H1 (cell line): ENCODE measurements at regions not wholly inside any gene's neighbourhood (a gene's known extent, or its start where the extent isn't known, plus 50 kb on each side); places are given as distances from the start of the nearest gene placed in this dataset.

Source experiments
- CTCF ChIA-PET: fragments of 300-600 bp; sonication (Branson Sonifier 250); formaldehyde crosslinking; loops from one replicate; lab custom pipeline; 2021; ENCODE audit not compliant: partially characterized antibody; lab: Charles Lee
- POLR2A ChIA-PET: fragments of 300-600 bp; sonication (Branson Sonifier 250); formaldehyde crosslinking; loops from one replicate; lab custom pipeline; 2021; ENCODE audit warnings: inconsistent platforms; ENCODE audit not compliant: partially characterized antibody; lab: Charles Lee
- DNase-seq, 2 experiments: peaks; one replicate each; pipeline versions ENCODE4 v3.0.0 to v3.0.0-alpha.2; 2010 to 2022; ENCODE audit warnings: low spot score in 2 of 2, low read depth in 1 of 2, mixed read lengths in 1 of 2
- FAIRE-seq: peaks from 2 replicates; lab custom pipeline; 2011; peaks lifted over from hg19 to GRCh38; lab: Jason Lieb, UNC
- H2AFZ ChIP-seq: 2 replicates; pipeline ENCODE4 v1.8.1; 2012; ENCODE audit warnings: low read length, inconsistent platforms
- H2AK5ac ChIP-seq: 2 replicates; pipeline ENCODE4 v1.6.1; 2013; ENCODE audit warnings: low read depth, low read length
- H2BK120ac ChIP-seq: replicated peaks from 2 replicates; pipeline ENCODE3; 2013; ENCODE audit warnings: low read depth, low read length, inconsistent platforms
- H2BK12ac ChIP-seq: 2 replicates; pipeline ENCODE4 v1.6.1; 2013; ENCODE audit warnings: low read depth, low read length
- H2BK15ac ChIP-seq: 2 replicates; pipeline ENCODE4 v1.6.1; 2013; ENCODE audit warnings: low read length
- H2BK20ac ChIP-seq: 2 replicates; pipeline ENCODE4 v1.6.1; 2013; ENCODE audit warnings: low read length
- H2BK5ac ChIP-seq: 2 replicates; pipeline ENCODE4 v1.6.1; 2013; ENCODE audit warnings: low read depth, low read length
- H3K14ac ChIP-seq: 2 replicates; pipeline ENCODE4 v1.6.1; 2013; ENCODE audit warnings: inconsistent platforms; ENCODE audit not compliant: insufficient read length
- H3K18ac ChIP-seq: 2 replicates; pipeline ENCODE4 v1.6.1; 2013; ENCODE audit warnings: low read length; ENCODE audit errors: extremely low read depth
- H3K23ac ChIP-seq: 2 replicates; pipeline ENCODE4 v1.6.1; 2013; ENCODE audit warnings: inconsistent platforms; ENCODE audit not compliant: insufficient read length
- H3K23me2 ChIP-seq: 2 replicates; pipeline ENCODE4 v1.6.1; 2013; ENCODE audit warnings: low read depth, low read length
- H3K27ac ChIP-seq: 2 replicates; pipeline ENCODE4 v1.6.1; 2011; ENCODE audit warnings: low read depth, low read length, inconsistent platforms
- H3K27me3 ChIP-seq, 4 experiments: replicated peaks in 1 of 4; 1 replicate in 1 of 4; 2 replicates in 3 of 4; pipeline versions ENCODE4 v1.6.1 to v1.8.1; 2011 to 2013; ENCODE audit warnings: low read length in 3 of 4, mild to moderate bottlenecking in 3 of 4, inconsistent platforms in 2 of 4, mixed read lengths in 2 of 4, moderate library complexity in 1 of 4; ENCODE audit not compliant: control insufficient read depth in 3 of 4, insufficient read depth in 3 of 4; ENCODE audit errors: extremely low read depth in 1 of 4
- H3K36me3 ChIP-seq, 4 experiments: 2 replicates each; pipeline versions ENCODE4 v1.6.1 to v1.8.1; 2011 to 2013; ENCODE audit warnings: mild to moderate bottlenecking in 4 of 4, low read length in 3 of 4, moderate library complexity in 2 of 4, control low read depth in 1 of 4, inconsistent platforms in 1 of 4; ENCODE audit not compliant: insufficient read depth in 4 of 4, control insufficient read depth in 2 of 4
- H3K4ac ChIP-seq: replicated peaks from 2 replicates; pipeline ENCODE3; 2013; ENCODE audit warnings: low read length, low read depth, mixed read lengths, inconsistent platforms; ENCODE audit not compliant: insufficient read length
- H3K4me1 ChIP-seq, 4 experiments: replicated peaks in 1 of 4; 1 replicate in 1 of 4; 2 replicates in 3 of 4; pipeline versions ENCODE4 v1.6.1 to v1.8.1; 2011 to 2013; ENCODE audit warnings: low read length in 3 of 4, inconsistent platforms in 2 of 4, mixed read lengths in 1 of 4; ENCODE audit not compliant: insufficient read depth in 4 of 4, control insufficient read depth in 3 of 4
- H3K4me2 ChIP-seq, 2 experiments: 2 replicates each; pipeline versions ENCODE4 v1.6.1 to v1.8.1; 2011 to 2013; ENCODE audit warnings: low read depth in 2 of 2, low read length in 2 of 2, control low read depth in 1 of 2, inconsistent platforms in 1 of 2, mild to moderate bottlenecking in 1 of 2; ENCODE audit not compliant: insufficient read depth in 1 of 2
- H3K4me3 ChIP-seq, 4 experiments: fragments of 200-600, 300-600 bp in 1 of 4; sonication (generic), shearing (Covaris generic), sonication (Bioruptor Twin) in 1 of 4; 2 replicates each; pipeline versions ENCODE4 v1.5.1 to v1.8.1; 2011 to 2016; ENCODE audit warnings: low read length in 4 of 4, low read depth in 3 of 4, control low read depth in 2 of 4, inconsistent platforms in 2 of 4, mild to moderate bottlenecking in 2 of 4, mixed read lengths in 1 of 4, moderate library complexity in 1 of 4; ENCODE audit not compliant: insufficient read depth in 2 of 4; ENCODE audit errors: extremely low read depth in 1 of 4
- H3K56ac ChIP-seq: replicated peaks from 2 replicates; pipeline ENCODE3; 2013; ENCODE audit warnings: low read depth, mild to moderate bottlenecking, mixed read lengths, low read length, inconsistent platforms; ENCODE audit not compliant: insufficient read length
- H3K79me1 ChIP-seq: 2 replicates; pipeline ENCODE4 v1.6.1; 2013; ENCODE audit warnings: low read depth, low read length, control low read depth
- H3K79me2 ChIP-seq, 2 experiments: 2 replicates each; pipeline versions ENCODE4 v1.6.1 to v1.8.1; 2012 to 2013; ENCODE audit warnings: low read length in 2 of 2, mild to moderate bottlenecking in 2 of 2, inconsistent platforms in 1 of 2; ENCODE audit not compliant: insufficient read depth in 2 of 2, control insufficient read depth in 1 of 2
- H3K9ac ChIP-seq, 4 experiments: replicated peaks in 1 of 4; 1 replicate in 1 of 4; 2 replicates in 3 of 4; pipeline versions ENCODE4 v1.6.1 to v1.8.1; 2011 to 2013; ENCODE audit warnings: low read depth in 3 of 4, low read length in 3 of 4, control low read depth in 2 of 4, mild to moderate bottlenecking in 2 of 4, moderate library complexity in 2 of 4, inconsistent platforms in 1 of 4; ENCODE audit errors: extremely low read depth in 1 of 4
- H3K9me3 ChIP-seq, 2 experiments: 2 replicates each; pipeline versions ENCODE4 v1.6.1 to v1.8.1; 2012 to 2013; ENCODE audit warnings: mild to moderate bottlenecking in 2 of 2, moderate library complexity in 2 of 2, control low read depth in 1 of 2, inconsistent platforms in 1 of 2, low read depth in 1 of 2, low read length in 1 of 2, mixed read lengths in 1 of 2; ENCODE audit not compliant: insufficient read depth in 2 of 2
- H4K20me1 ChIP-seq, 2 experiments: replicated peaks in 1 of 2; 2 replicates each; pipeline versions ENCODE3 to v1.8.1; 2011 to 2013; ENCODE audit warnings: inconsistent platforms in 2 of 2, low read length in 2 of 2, mild to moderate bottlenecking in 1 of 2; ENCODE audit not compliant: insufficient read depth in 2 of 2, control insufficient read depth in 1 of 2
- H4K5ac ChIP-seq: 2 replicates; pipeline ENCODE4 v1.6.1; 2013; ENCODE audit warnings: low read length, low read depth, mixed read lengths, inconsistent platforms; ENCODE audit not compliant: insufficient read length
- H4K8ac ChIP-seq: 2 replicates; pipeline ENCODE4 v1.8.0; 2013; ENCODE audit warnings: mild to moderate bottlenecking, moderate library complexity, low read length, inconsistent platforms; ENCODE audit not compliant: insufficient read depth; ENCODE audit errors: extremely low read depth
- H4K91ac ChIP-seq: replicated peaks from 2 replicates; pipeline ENCODE3; 2013; ENCODE audit warnings: low read length, mixed read lengths, inconsistent platforms; ENCODE audit not compliant: insufficient read length
- CHD1 ChIP-seq: IDR thresholded peaks from 2 replicates; pipeline ENCODE4 v1.6.1; 2012; ENCODE audit warnings: low read depth, low read length, improper control_type of control experiment
- CREB1 ChIP-seq: IDR thresholded peaks from 2 replicates; pipeline ENCODE4 v1.6.1; 2012; ENCODE audit warnings: inconsistent platforms
- JUN ChIP-seq: IDR thresholded peaks from 2 replicates; pipeline ENCODE4 v1.6.1; 2011; ENCODE audit warnings: low read depth, mild to moderate bottlenecking, improper control_type of control experiment, low read length
- KDM4A ChIP-seq: IDR thresholded peaks from one replicate; pipeline ENCODE4 v1.7.1; 2012; ENCODE audit warnings: low read depth, mild to moderate bottlenecking, moderate library complexity, low read length, inconsistent platforms; ENCODE audit not compliant: severe bottlenecking
- KDM5A ChIP-seq: fragments of 200-600 bp; IDR thresholded peaks from 2 replicates; pipeline ENCODE4 v1.7.1; 2012; ENCODE audit warnings: mild to moderate bottlenecking, low read length, inconsistent platforms, mixed read lengths
- NRF1 ChIP-seq: IDR thresholded peaks from 2 replicates; pipeline ENCODE4 v1.6.1; 2011; ENCODE audit warnings: mild to moderate bottlenecking, low read depth, low read length, improper control_type of control experiment
- RNF2 ChIP-seq: fragments of 200-900, 300-1000 bp; sonication (generic); IDR thresholded peaks from 2 replicates; pipeline ENCODE4 v1.7.1; 2016; ENCODE audit warnings: borderline replicate concordance, low read depth, mild to moderate bottlenecking, antibody characterized with exemption, low read length; ENCODE audit not compliant: poor library complexity, severe bottlenecking; ENCODE audit errors: missing control alignments
- WGBS, 2 experiments: shearing (Covaris generic) in 1 of 2; methylation state at CpG; one replicate each; pipeline versions ENCODE4 v1.1.6 to v1.1.7; 2013 to 2015; ENCODE audit warnings: low lambda C conversion rate in 2 of 2, mixed read lengths in 2 of 2, inconsistent platforms in 1 of 2, low coverage in 1 of 2, missing lambda C conversion rate in 1 of 2; ENCODE audit not compliant: insufficient replicate concordance in 2 of 2, insufficient coverage in 1 of 2, insufficient read length in 1 of 2; ENCODE audit errors: extremely low coverage in 1 of 2, missing lambda C conversion rate in 1 of 2; 5-methylcytosine and 5-hydroxymethylcytosine counted together
- TF ChIP-seq, protein P1 (sequence below), 3 experiments: IDR thresholded peaks; 1 replicate in 2 of 3; 2 replicates in 1 of 3; pipeline versions ENCODE4 v1.5.1 to v1.6.1; 2011; ENCODE audit warnings: low read length in 3 of 3, mild to moderate bottlenecking in 3 of 3, inconsistent platforms in 2 of 3, low read depth in 1 of 3, moderate library complexity in 1 of 3; ENCODE audit not compliant: insufficient read depth in 1 of 3; ENCODE audit errors: control extremely low read depth in 1 of 3
- TF ChIP-seq, protein P2 (sequence below): IDR thresholded peaks from 2 replicates; pipeline ENCODE4 v1.6.1; 2012; ENCODE audit warnings: inconsistent platforms
- TF ChIP-seq, protein P3 (sequence below): IDR thresholded peaks from 2 replicates; pipeline ENCODE4 v1.6.1; 2012; ENCODE audit warnings: low read length, inconsistent platforms

GRCh38 chr10:120108916-120109315 is 216.4 kb downstream of the SEC23IP start:
- no peak for DNase-seq
- CTCF ChIA-PET = interaction anchor here (1.0 kb wide), 1 partner anchor 13 kb away, joined by 3 read pairs; no protein-coding TSS in a partner anchor
- 93% methylated on average over 3 of the region's 3 CpGs; no CpG with 5 or more reads in 1 of the 2 experiments for WGBS, 2 experiments
- H3K4me2 ChIP-seq = no peak overlapping the region
- POLR2A ChIA-PET = no interaction called here
- no peak overlapping the region for H3K4me3 ChIP-seq
- no peaks in the 10 kb centered on the region for H3K27me3 ChIP-seq
- no peaks in the 10 kb centered on the region for H3K79me1 ChIP-seq
- no peak overlapping the region for H2BK5ac ChIP-seq
- no peak overlapping the region for H3K18ac ChIP-seq
- H2BK15ac ChIP-seq = no peak overlapping the region
- no peak overlapping the region for H4K8ac ChIP-seq
- no peak overlapping the region for H2AFZ ChIP-seq
- H3K4ac ChIP-seq = no peak overlapping the region
- H2BK120ac ChIP-seq = no peak overlapping the region
- H3K27ac ChIP-seq = no peak overlapping the region
- no peaks in the 10 kb centered on the region for H4K20me1 ChIP-seq
- H4K91ac ChIP-seq = no peak overlapping the region
- no peaks in the 10 kb centered on the region for H3K23me2 ChIP-seq
- H2AK5ac ChIP-seq = no peak overlapping the region
- H3K23ac ChIP-seq = no peak overlapping the region
- H2BK12ac ChIP-seq = no peak overlapping the region
- no peak overlapping the region for H2BK20ac ChIP-seq
- H3K14ac ChIP-seq = no peak overlapping the region
- no peaks in the 10 kb centered on the region for H3K79me2 ChIP-seq
- H3K9me3 ChIP-seq = no peaks in the 10 kb centered on the region
- no peak for FAIRE-seq
- H3K9ac ChIP-seq = no peak overlapping the region
- H3K36me3 ChIP-seq = no peaks in the 10 kb centered on the region
- H4K5ac ChIP-seq = no peak overlapping the region
- H3K56ac ChIP-seq = no peak overlapping the region
- H3K4me1 ChIP-seq = no peaks in the 10 kb centered on the region
- TF ChIP-seq NRF1 = no peak
- TF ChIP-seq, protein P1, sequence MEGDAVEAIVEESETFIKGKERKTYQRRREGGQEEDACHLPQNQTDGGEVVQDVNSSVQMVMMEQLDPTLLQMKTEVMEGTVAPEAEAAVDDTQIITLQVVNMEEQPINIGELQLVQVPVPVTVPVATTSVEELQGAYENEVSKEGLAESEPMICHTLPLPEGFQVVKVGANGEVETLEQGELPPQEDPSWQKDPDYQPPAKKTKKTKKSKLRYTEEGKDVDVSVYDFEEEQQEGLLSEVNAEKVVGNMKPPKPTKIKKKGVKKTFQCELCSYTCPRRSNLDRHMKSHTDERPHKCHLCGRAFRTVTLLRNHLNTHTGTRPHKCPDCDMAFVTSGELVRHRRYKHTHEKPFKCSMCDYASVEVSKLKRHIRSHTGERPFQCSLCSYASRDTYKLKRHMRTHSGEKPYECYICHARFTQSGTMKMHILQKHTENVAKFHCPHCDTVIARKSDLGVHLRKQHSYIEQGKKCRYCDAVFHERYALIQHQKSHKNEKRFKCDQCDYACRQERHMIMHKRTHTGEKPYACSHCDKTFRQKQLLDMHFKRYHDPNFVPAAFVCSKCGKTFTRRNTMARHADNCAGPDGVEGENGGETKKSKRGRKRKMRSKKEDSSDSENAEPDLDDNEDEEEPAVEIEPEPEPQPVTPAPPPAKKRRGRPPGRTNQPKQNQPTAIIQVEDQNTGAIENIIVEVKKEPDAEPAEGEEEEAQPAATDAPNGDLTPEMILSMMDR (IDR thresholded peaks at IDR 0.05; ENCODE audit: control extremely low read depth in 1 of 3, insufficient read depth in 1 of 3, low read depth in 1 of 3, low read length in 3 of 3) = no peak
- no peak for TF ChIP-seq CHD1
- no peak for TF ChIP-seq KDM4A
- TF ChIP-seq, protein P2, sequence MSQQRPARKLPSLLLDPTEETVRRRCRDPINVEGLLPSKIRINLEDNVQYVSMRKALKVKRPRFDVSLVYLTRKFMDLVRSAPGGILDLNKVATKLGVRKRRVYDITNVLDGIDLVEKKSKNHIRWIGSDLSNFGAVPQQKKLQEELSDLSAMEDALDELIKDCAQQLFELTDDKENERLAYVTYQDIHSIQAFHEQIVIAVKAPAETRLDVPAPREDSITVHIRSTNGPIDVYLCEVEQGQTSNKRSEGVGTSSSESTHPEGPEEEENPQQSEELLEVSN = no peak
- TF ChIP-seq JUN = no peak
- no peak for TF ChIP-seq KDM5A
- TF ChIP-seq, protein P3, sequence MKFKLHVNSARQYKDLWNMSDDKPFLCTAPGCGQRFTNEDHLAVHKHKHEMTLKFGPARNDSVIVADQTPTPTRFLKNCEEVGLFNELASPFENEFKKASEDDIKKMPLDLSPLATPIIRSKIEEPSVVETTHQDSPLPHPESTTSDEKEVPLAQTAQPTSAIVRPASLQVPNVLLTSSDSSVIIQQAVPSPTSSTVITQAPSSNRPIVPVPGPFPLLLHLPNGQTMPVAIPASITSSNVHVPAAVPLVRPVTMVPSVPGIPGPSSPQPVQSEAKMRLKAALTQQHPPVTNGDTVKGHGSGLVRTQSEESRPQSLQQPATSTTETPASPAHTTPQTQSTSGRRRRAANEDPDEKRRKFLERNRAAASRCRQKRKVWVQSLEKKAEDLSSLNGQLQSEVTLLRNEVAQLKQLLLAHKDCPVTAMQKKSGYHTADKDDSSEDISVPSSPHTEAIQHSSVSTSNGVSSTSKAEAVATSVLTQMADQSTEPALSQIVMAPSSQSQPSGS = no peak
- no peak for TF ChIP-seq CREB1
- TF ChIP-seq RNF2 = no peak
